Daoy (cell line): ENCODE measurements at regions not wholly inside any gene's neighbourhood (a gene's known extent, or its start where the extent isn't known, plus 50 kb on each side); places are given as distances from the start of the nearest gene placed in this dataset.
A peak's percentile ranks its signal among the peaks of the same experiment; 100 is the strongest.
"Not testable (repeated sequence)": the region's sequence is repeated elsewhere in the genome, so short reads cannot be mapped to it uniquely, and the experiment has no call there.

Experiments
- DNase-seq: peaks from one replicate; pipeline ENCODE4 v3.0.0-alpha.2; 2015; ENCODE audit warnings: low read depth

- DNase-seq: peak; percentile 77
Measured at GRCh38 chr14:49946320-49947141, 53.6 kb downstream of the ARF6 start.

DNA sequence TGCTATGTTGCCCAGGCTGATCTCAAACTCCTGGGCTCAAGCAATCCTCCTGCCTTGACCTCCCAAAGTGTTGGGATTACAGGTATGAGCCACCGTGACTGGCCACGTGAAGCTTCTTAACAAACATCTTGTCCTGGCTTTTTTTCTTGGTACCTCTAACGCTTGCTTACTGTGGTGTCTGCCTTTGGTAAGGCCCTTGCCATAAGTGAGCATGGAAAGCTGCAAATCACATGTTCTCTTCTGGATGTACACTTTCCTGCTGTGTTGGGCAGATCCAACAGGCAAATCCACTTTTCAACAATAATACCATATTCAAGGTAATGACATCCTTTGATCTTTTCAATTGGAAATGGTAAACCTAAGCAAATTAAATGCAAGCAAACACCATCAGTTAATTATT is 54.6 kb downstream of the ARF6 start:
- DNase-seq: no peak

DNA sequence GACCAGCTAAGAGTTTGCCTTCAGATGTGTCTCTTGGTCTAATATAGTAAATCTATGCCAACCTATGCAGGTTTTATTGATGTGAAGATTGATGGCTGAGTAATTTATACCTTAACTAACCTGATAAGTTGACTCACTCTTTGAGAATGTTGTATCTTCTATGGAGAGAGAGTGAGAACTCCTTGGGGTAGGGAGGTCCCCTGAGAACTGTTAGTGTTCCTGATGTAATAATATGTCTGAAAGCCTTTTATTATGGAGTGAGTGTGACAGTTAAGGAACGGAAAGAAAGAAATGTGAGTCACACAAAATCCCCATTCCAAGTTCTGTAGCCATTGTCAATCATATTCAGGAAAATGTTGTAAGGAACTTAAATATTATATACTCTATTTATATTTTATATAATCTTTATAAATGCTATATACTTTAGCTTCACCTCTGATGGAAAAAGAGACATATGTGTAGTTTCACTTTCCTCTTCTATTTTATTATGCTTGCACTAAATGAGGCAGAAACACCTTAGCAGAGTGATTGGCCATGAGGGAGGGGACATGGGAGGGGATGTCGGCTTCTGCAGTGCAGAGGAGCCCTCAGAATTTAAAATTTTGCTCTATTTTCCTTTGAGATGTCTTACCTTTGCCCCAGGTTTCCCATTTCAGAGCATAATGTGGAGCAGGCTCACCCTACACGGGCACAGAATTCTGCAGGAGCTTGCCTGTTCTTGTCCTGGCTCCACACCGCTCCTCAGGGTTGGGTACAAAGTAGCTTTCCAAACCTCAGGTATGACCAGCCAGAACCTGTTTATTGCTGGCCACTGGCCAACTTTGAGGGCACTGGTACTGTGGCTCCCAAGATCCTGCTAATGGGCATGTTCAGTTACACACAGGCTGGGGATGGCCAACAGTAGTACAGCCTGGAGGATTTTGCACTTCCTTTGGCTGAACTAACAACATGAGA is 57.7 kb downstream of the ARF6 start:
- peak; percentile 33 for DNase-seq

DNA sequence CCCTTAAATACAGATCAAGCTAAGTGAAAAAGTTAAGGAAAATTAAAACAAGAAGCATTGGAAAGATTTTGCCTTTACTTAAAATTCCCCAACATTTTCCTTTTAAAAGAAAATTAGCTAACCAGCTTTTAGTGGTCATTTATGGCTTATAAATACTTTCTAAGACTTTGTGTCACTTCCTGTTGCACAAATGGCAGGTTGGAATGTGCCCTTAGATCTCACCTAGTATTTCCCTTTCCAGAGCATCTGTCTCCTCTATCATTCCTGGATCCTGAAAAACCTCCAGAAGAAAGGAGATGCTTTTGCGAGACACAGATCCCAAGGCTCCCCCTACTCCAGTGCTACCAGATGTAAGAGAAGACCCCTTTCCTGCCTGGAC is 58.3 kb downstream of the ARF6 start:
- no peak for DNase-seq

GRCh38 chr14:49951691-49952345 is 58.9 kb downstream of the ARF6 start:
- no peak for DNase-seq

DNA sequence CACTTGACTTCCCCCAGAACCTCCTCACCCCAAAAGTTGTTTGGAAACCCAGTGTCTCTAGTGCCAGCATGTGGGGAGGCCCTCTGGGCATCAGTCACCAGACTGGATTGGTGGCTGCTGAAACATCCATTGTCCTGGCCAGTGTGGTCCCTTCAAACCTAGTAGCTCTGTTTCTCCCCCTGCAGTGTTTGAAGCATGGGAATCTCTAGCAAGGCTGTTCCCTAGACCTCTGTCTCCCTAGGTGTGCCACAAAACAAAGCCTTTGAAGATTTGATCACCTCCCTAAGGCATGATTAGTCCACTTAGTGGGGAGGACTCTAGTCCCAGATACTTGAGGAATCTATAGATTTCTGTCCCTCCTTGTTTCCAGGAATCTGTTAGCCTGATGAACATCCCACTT is 60.3 kb downstream of the ARF6 start:
- no peak for DNase-seq

DNA sequence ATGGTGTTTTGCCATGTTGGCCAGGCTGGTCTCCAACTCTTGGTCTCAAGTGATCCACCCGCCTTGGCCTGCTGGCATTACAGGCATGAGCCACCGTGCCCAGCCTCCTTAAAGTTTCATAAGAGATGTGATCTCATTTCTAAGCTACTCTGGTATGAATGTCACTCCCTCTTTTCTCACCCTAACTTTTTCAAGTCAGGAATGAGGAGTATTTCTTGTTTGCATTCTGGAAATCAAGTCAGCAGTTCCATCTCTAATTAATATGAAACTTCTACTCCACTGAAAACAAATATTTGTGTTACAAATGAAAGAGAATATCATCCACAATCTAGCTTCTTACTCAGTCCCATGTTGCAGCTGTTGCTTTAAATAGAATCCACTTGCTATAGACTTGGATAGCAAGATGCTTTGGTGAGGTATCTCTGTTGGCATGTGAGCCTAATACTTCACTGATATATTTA is 61.3 kb downstream of the ARF6 start:
- DNase-seq: no peak

DNA sequence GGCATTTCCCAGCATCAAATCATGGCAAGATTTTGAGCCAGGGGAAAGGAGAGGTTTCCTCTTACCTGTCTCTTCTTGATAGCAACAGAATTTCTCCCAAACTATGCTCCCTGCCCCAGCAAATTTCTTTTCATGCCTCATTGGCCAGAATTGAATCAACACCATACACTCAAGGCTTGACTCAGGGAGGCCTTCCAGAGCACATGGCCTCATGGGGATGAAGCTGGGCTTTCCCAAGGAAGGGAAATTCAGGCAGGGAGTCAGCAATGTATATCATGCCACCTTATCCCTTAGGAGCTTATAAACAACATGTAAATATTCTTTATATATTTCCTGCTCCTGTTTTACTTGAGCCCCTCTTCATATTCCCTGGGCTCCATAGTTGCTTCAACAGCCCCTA is 62.1 kb downstream of the ARF6 start:
- no peak for DNase-seq

DNA sequence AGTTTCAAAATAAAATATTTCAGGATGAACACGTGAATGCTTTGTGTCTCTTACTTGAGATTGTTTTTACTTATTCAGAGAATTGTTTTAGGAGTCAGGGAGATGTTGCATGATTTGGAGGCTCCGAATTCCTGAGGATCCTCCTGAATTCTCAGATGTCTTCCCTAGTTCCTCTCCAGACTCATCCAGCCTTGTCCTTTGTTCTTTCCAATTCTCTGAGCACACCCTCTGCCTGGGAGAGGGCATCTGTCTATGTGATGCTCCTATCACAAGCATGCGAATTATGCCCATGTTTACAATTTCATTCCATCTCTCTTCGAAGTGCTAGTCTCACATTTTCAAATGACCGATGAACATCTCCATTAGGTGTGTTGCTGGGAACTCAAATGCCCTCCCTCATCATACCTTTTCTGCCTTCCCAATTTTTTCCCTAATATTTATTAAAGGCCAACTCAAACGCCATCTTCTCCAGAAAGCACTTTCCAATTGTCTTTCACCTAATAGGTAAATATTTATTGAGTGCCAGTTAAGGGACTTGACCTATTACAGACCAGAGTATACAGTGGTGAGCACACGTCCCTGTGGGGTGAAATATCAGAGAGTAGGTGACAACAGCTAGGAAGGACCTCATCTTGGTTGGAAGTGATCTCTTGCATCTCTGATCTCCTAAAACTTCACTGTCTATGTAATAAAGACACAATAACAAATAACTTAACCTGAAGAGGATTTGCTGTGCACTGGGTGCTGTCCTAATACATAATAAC is 64.4 kb downstream of the ARF6 start:
- no peak for DNase-seq

GRCh38 chr14:49959822-49960408 is 67.0 kb downstream of the ARF6 start:
- no peak for DNase-seq

DNA sequence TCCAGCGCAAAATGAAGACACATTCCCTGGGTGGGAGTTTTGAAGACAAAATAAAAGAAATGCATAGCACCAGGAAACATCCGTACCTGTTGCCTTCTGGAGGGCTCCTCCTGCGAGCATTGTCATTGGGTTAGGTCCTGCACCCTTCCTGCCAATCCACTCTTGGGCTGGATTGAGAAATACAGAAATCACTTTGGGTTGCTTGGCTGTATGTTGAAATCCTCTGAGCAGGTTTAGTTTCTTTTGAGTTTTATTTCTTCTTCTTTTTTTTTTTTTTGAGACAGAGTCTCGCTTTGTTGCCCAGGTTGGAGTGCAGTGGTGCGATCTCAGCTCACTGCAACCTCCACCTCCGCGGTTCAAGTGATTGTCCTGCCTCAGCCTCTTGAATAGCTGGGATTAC is 67.6 kb downstream of the ARF6 start:
- DNase-seq: no peak

- DNase-seq: no peak
Measured at GRCh38 chr14:49961270-49962222, 68.7 kb downstream of the ARF6 start.

DNA sequence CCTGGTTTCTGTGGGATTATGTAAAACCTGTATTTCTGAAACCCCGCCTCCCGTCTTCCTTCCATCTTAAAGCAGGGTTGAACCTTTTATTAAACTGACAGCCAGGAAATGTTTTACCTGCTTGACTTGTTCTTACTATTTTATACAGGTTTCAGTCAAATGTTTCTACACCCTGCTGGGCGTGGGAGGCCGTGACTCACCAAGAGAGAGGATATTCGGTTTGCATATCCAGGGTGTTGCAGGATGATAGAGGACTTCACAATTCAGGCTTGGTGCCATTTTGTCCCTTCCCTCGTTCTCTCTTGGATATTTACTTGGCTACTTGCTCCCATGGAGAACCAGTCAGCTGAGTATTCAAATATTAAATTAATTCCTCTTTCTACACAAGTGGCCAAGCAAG is 69.7 kb downstream of the ARF6 start:
- no peak for DNase-seq

DNA sequence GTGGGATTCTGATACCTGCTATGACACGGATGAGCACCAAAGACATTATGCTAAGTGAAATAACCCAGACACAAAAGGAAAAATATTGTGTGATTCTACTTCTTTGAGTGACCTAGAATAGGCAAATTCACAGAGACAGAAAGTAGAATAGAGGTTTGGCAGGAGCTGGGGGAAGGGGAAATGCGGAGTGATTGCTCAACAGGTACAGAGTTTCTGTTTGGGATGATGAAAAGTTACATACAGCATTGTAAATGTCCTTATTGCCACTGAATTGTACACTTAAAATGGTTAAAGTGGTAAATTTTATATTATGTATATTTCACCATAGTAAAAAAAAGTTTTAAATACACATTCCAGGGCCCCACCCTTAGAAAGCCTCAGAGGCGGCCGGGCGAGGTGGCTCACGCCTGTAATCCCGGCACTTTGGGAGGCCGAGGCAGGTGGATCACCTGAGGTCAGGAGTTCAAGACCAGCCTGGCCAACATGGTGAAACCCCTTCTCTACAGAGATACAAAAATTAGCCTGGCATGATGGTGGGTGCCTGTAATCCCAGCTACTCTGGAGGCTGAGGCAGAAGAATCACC is 72.3 kb downstream of the ARF6 start:
- DNase-seq: not testable (repeated sequence)

GRCh38 chr14:49966304-49966809 is 73.5 kb downstream of the ARF6 start:
- no peak for DNase-seq

- DNase-seq: no peak
Measured at GRCh38 chr14:49966971-49967630, 74.2 kb downstream of the ARF6 start.

DNA sequence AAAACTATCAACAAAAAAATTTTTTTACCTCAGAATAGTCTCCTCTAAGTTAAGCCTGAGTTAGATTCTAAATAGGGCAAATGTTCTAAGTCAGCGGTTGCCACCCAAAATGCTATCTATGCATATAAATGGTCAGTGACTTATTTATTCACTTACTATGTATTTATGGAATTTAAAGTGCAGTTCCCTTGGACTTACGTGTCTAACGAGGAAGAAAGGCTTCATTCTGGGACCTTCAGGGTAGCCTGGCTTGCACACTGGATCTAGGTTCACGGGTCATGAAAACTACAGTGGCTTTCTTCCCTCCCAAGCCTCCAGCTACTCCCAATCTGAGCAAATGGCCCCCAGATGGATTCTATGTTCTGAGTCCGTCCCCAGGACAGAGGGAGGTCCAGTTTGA is 77.1 kb downstream of the ARF6 start:
- DNase-seq: no peak

GRCh38 chr14:49970474-49971147 is 77.7 kb downstream of the ARF6 start:
- DNase-seq: no peak
